ENCODE measurements at regions not wholly inside any gene's neighbourhood (a gene's known extent, or its start where the extent isn't known, plus 50 kb on each side); places are given as distances from the start of the nearest gene placed in this dataset.

GRCh38 chr2:238652771-238653157 is 195.1 kb upstream of the TWIST2 start:
- TF ChIP-seq EZH2 (IDR thresholded peaks at IDR 0.05; ENCODE audit: insufficient read depth, poor library complexity, severe bottlenecking) (no peak), EZH2phosphoT487 (IDR thresholded peaks at IDR 0.05; ENCODE audit: insufficient read depth, low read depth) (no peak)

All from GM23248 (cell line).